Dedifferentiated amniotic fluid mesenchymal stem cell (primary cell): ENCODE measurements at regions not wholly inside any gene's neighbourhood (a gene's known extent, or its start where the extent isn't known, plus 50 kb on each side); places are given as distances from the start of the nearest gene placed in this dataset.
"Not testable (repeated sequence)": the region's sequence is repeated elsewhere in the genome, so short reads cannot be mapped to it uniquely, and the experiment has no call there.

ENCODE experiments used
- DNase-seq: peaks from one replicate; pipeline ENCODE4 v3.0.0-alpha.2; 2016; ENCODE audit errors: extremely low spot score

DNA sequence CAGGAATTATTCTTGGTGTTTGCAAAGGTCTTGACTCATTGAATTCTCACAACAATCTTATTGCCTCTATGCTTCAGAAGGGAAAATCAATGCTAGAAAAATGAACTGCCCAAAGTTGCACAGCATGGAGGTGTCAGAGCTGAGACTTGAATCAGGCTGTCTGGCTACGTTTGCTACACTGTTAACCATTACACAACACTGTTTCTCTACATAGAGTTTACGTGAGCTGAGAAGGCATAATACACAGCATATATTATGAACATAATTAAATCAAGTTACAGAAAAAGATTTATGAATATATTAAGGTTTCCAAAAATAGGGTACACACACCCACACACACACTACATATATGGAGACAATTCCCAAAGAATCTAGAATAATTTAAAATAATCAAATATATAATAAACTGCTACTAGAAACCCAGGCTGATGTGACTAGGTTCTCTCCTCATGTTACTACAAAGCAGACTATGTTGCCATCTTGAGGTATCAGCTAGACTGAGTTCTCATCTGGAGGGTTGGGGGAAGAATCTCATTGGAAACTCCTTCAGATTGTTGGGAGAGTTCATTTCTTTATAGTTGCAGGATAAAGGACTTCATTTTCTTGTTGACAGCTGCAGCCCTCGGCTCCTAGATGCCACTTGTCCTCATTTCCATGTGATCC, 1270.5 kb downstream of the ARAP2 start:
- DNase-seq, result no peak

DNA sequence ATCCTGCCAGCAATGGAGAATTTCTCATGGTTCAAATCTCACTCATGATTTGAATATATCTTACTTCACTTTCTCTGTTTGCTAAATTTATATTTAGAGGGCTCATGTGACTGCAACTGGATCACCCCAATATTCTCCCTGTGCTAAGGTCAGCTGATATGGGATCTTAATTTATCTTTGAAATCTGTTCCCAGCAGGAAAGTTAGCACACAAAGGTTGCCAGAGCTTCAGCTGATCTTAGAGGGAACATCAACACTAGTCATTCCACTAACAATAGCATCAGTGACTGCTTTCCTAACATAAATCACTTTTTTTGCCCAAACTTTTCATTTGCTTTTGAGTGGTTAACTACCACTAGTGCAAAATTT, 1270.0 kb downstream of the ARAP2 start:
- no peak for DNase-seq

DNA sequence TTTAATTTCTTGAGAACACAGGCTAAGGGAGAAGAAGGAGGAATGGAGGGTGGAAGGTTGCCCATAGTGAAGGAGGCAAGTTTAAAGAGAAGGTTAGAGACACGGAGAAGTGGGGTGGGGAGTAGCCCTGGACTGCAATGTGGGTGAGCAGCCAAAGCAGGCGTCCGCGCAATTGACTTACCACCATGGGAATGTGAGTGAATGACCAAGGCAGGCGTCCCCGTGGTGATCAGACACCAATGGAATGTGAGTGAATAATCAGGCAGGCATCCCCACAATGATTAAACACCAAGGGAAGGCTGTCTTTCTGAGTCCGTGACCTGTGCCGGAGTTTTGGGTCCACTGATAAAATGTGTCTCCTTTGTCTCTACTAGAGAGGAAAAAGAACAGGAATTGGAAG, 1223.1 kb downstream of the ARAP2 start:
- DNase-seq, result not testable (repeated sequence)

DNA sequence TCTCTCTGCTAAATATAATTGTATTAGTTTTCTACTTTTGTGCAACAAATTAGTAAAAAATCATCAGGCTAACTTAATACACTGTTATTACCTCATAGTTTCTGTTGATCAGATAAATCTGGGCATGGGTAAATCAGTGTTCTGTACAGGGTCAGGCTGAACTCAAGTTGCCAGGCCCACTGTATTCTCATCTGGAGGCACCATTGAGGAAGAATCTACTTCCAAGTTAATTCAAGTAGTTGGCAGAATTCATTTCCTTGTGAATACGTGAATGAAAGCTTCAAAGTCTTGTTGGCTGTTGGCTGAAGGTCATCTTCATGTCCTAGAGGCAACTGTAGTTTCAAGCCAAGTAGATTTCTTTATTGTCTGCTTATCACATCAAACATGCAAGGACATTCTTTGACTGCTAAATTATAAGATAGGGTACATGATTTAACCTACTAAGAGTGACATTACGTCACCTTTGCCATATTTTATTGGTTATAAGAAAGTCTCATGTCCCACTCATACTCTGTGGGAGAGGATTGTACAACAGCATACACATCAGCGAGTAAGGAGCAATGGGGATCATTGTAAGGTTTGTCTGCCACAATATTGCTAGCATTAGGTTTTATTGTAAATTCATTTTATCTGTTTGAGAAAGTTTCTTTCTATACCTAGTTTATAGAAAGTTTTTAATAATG, 1219.0 kb downstream of the ARAP2 start:
- DNase-seq, result no peak

DNA sequence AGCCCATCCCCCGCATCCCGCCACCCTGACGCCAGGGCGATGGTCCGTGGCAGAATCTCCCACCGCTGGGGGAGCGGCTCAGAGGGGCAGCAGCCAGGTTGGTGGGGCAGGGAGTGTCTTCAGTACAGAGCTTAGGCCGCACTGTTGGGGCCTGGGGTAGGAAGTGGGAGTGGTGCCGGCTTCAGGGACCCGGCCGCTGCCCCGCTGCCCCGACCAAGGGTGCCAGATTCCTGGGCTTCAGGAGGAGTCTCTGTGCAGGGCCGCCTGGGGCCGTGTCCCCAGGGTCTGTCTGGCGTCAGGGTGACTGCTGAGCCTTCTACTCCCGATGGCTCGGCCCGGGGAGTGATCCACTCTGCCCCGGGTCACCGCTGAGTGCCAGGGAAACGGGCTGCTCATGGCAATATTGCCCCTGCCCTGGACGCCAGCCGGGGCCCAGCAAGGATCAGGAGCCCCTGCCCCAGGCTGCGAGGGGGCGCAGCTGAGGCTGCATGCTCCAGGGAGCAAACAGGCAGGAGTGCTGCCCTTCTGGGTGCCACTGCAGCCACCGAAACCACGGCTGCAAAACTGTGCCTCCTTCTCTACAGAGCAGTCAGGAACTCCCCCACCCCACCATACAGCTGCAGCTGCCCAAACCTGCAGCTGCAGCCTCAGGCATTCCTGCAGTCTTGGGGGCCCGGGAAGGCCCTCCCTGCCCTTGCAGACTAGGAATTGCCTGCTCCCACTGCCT, 1206.1 kb downstream of the ARAP2 start:
- no peak for DNase-seq

DNA sequence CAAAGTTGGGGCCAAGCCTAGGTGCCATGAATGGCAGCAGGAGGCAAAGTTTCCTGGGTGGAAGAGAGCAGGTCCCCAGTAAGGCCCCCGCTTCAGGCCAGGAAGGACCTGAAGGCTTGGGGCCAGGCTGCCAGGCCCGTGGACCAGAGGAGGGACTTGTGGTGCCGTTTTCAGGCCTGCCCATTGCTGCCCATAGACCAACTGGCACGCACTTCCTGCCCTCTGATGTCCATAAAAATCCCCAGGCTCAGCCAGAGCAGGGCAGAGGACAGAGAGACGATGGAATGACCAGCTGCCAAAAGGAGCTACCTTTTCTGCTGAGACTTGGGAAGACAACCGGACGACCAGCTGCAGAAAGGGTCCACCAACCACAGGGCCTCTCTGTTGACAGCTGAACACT, 1205.5 kb downstream of the ARAP2 start:
- DNase-seq, result no peak

DNA sequence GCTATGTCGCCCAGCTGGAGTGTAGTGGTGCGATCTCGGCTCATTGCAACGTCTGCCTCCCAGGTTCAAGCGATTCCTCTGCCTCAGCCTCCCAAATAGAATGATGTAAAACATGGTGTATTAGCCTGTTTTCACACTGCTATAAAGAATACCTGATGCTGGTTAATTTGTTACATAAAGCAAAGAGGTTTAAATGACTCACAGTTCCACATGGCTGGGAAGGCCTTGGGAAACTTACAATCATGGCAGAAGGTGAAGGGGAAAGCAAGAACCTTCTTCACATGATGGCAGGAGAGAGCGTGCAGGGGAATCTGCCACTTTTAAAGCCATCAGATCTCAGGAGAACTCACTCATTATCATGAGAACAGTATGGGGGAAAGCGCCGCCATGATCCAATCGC, 1191.8 kb downstream of the ARAP2 start:
- no peak for DNase-seq

DNA sequence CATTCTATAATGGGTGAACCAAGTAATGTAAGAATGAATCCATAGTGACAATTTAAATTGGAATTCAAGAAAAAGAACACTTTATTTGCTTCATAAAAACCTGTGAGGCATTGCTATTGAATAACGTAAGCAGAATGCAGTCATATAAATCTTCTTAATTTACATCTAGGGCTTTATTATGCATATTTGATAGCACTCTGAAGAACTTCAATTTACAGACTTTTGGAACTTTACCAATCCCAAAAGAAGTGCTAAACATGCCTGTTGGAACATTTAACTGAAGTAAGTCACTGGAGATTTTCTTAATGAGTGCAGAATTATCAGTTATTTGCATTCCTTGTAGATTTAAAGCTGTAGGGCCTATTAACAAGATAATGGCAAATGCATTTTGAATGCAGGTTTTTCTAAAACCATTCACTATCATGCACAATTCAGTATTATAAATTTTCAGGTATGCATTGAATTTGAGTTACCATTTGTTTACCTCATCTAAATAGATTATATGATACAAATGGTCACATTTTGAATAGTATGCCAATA, 1181.2 kb downstream of the ARAP2 start:
- no peak for DNase-seq

DNA sequence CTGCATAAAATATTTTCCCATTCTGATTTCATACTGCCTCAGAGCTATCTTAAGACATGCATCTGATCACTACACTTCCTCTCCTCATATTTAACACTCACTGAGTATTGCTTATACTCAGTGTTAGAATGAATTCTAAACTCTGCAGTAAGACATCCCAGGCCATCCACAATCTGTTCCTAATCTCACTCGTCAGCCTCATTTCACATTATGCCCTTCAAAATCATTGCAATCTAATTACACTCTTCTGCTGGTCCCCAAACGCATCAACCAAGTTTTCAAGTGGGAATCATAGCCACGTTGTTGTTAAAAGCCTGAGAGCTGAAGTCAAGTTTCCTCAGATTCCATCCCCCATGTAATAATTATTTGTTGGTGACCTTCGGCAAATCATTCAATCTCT, 1177.9 kb downstream of the ARAP2 start:
- DNase-seq, result no peak

DNA sequence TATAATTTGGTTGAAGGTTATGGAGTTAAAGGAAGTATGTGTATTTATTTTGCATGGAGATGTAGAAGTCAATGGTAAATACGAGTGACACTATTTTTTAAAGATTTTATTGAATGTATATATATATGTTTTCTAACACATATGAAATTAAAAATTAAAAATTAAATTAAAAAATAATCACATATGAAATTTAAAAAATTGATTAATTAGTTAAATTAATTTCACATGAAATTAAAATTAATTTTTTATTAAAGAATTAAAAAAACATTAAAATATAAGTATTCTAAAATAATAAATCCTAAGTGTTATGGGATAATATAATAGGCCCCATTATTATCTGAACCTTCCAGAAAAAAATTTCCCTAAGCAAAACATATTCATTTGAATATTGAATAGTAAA, 1163.5 kb downstream of the ARAP2 start:
- no peak for DNase-seq

DNA sequence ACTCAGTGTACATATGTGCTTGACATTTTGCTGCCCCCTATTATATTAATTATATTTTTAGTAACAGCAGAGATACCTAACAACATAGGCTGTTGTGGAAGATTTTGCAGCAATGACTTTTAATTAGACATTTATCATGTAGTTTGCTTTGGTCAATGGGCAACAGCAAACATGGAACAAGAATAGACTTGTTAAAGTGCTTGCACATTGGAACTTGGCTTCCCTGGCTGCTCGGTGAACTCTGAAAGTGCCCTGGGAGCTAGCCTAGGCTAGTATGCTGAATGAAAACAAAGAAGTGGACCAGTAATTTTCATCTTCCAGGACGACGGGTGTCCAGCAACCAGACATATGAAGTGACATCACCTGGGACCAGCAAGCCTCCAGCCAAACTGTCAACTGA, 1157.1 kb downstream of the ARAP2 start:
- DNase-seq, result no peak

DNA sequence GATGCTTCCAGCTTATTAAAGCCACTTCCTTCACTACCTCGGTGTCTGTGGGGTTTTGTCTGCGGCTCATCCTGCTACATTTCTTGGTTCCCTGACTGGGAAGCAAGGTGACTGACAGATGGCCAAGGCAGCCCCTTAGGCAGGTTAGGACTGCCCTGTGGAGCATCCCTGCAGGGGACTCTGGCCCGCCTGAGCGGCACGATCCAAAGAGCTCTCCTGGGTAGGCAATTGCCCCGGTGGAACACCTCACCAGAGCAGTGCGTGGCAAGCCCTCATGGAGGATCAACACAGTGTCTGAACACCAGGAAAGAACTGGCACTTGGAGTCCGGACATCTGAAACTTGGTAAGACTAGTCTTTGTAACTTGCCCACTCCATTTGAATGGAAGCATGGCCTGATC, 1143.4 kb downstream of the ARAP2 start:
- DNase-seq, result no peak

DNA sequence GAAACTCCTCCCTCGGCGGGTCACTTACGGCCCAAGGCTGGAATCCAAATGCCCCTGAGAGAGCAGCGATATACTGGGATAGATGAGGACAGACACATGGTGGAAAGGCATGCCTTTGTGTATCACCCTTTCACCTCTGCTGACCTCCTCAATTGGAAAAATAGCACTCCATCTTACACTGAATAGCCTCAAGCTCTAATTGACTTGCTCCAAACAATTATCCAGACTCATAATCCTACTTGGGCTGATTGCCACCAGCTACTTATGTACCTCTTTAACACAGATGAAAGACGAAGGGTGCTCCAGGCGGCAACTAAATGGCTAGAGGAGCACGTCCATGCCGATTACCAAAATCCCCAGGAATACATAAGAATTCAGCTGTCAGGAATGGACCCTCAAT, 1142.2 kb downstream of the ARAP2 start:
- no peak for DNase-seq

DNA sequence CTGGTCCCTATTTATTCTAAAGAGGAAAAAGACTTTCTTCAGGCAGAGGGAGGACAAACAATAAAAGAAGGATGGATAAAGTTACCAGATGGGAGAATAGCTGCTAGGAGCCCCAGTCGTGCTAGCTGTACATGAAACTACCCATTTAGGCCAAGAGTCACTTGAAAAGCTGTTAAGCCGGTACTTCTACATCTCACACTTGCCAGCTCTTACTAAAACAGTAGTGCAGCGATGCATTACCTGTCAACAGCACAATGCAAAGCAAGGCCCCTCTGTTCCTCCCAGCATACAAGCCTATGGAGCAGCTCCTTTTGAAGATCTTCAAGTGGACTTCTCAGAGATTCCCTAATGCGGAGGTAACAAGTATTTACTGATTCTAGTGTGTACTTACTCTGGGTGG, 1138.8 kb downstream of the ARAP2 start:
- DNase-seq, result no peak

DNA sequence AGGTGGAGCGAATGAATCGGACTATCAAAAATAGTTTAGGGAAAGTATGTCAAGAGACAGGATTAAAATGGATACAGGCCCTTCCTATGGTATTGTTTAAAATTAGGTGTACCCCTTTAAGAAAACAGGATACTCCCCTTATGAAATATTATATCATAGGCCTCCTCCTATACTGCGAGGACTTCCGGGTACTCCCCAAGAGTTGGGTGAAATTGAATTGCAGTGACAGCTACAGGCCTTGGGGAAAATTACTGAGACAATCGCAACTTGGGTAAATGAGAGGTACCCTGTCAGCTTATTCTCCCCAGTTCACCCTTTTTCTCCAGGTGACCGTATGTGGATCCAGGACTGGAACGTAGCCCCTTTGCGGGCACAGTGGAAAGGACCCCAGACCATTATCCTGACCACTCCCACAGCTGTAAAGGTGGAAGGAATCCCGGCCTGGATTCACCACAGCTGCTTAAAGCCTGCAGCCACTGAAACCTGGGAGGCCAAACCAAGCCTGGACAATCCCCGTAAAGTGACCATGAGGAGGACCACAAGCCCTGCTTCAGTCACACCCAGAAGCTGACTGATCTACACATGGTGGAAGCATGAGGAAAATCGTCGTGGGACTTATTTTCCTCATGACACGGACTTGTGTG, 1138.1 kb downstream of the ARAP2 start:
- no peak for DNase-seq

DNA sequence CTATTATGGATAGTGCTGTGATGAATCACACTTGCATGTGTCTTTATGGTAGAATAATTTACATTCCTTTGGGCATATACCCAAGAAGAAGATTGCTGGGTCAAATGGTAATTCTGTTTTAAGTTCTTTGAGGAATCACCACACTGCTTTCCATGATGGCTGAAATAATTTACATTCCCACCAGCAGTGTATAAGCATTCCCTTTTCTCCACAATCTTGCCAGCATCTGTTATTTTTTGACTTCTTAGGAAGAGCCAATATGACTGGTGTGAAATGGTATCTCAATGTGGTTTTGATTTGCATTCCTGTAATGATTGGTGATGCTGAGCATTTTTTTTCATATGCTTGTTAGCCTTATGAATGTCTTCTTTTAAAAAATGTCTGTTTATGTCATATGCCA, 1120.2 kb downstream of the ARAP2 start:
- no peak for DNase-seq

DNA sequence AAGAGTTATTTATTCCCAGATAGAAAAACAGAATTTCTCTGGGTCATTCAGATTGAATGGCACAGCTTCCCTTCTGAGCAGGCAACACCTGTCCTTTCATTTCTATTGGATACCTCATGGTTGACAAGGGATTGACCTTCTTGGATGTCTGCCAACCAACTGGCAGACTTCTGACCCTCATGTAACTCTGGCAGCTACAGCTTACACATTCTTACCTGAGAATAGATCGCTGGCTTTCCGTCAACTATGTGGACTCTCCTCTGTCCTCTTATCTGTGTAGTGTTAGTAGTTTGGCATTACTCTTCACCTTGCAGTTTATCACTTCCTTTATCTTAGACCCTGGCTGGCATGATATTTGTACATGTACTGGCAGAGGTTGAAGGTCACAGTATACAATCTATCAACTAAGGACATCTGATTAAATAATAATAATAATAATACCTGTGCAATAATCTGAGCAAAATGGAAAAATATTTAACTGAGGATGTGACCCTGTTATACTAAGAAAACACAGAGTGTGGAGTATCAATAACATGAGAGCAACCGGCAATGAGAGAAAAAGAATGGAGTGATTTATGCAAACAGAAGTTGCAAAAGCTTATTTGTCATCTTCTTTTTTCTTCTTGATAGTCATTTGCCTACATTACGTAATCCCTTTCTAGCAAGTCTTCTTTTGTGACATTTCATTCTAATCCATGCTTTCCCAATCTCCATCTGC, 1118.2 kb downstream of the ARAP2 start:
- no peak for DNase-seq

DNA sequence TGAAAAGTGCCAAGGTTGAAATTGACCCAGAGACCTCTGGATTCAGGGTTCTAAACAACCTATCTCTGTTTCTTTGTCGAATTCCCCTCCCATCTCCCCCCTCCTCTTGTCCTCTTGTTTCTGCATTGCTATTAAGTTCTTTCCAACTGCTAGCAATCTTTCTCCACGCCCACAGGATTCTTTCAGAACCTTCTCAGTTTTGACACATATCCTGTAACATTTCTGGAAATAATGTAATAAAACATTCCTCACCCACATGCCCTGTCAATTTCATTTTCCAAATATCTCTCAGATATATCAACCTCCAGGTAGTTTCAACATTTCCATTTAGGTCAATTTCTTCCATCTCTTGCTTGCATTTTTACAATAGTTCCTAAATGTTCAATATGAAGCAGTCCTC, 1105.9 kb downstream of the ARAP2 start:
- no peak for DNase-seq

DNA sequence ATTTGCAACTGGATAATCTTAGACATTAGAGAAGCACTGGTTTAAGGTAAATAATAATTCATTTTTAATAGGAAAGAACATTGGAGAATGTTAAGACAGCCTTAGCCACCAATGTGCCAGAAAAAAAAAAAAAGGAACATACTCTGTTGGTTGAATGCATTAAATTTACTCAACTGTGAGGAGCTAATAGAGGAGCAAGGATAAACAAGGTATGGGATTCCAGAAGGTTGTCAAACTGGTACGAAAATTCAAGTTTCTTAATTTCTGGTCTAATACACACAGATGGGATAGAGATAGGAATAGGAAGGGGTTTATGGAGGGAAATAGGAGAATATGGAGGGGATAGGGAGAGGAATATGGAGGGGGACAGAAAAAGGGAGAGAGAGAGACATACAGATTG, 1096.6 kb downstream of the ARAP2 start:
- no peak for DNase-seq

DNA sequence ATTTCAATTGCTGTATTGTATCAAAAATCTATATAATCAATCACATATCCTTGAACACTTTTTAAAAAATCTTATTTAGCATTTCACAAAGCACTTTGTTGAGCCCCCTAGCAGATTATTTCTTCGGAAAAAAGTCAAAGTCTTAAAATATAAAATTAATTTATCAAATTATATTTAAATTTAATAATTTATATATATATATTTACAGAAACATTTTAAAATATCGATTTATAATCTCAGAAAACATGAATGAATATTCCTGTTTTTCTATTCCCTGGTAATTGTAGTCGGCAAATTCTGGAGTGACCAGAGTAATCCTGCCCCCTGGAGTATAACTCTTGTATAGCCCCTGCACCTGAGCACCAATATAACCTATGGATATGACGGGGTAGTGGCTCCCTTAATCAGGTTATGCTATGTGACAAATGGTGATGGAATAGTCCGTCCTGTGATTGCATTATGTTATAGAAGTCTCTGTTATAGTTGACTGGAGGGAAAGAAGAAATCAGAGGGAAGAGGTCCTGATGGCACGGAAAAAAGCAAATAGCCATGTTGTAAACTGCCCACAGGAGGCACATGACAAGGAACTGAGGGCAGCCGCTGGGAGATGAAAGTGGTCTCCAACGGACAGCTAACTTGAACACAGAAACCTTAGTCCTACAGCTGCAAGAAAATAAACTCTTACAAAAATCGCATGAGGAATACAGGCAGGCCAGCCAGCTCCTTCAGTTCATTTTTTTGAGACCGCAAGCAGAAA, 1092.3 kb downstream of the ARAP2 start:
- no peak for DNase-seq

DNA sequence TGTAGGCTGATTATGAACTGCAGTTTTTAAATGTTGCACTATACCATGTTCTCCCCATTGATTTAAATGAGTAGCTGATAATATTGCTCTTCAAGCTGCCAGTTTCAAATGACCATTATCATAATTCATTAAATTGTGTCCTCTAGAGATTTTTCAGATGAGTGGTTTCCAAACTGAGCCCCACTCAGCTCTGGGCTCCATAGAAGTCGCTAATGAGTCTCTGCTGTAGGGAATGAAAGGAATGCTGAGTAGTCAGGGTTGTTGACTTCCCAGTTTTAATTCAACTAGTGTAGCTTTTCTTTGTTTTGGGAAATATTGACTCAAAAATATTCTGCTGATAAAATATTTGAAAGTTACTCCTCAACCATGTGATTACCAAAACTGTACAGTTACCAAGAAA, 1081.1 kb downstream of the ARAP2 start:
- no peak for DNase-seq
